ENCODE measurements at regions not wholly inside any gene's neighbourhood (a gene's known extent, or its start where the extent isn't known, plus 50 kb on each side); places are given as distances from the start of the nearest gene placed in this dataset.

- Mint-ChIP-seq H3K9me3 (ENCODE audit: unreplicated experiment) (no peaks in the 10 kb centered on the region), H3K27ac (ENCODE audit: unreplicated experiment) (no peak overlapping the region), H3K4me3 (ENCODE audit: unreplicated experiment) (no peak overlapping the region), H3K4me1 (ENCODE audit: unreplicated experiment) (no peaks in the 10 kb centered on the region), H3K36me3 (ENCODE audit: low read depth, unreplicated experiment) (peaks cover 4% of the 10 kb centered on the region), H3K27me3 (ENCODE audit: unreplicated experiment) (peaks cover 6% of the 10 kb centered on the region)
- TF ChIP-seq CTCF (IDR thresholded peaks at IDR 0.05; ENCODE audit: unreplicated experiment): no peak
- DNase-seq (ENCODE audit: low spot score): no peak
Measured at GRCh38 chr10:117601716-117602115, 59.2 kb downstream of the EMX2 start.

- Mint-ChIP-seq H3K4me1 (ENCODE audit: unreplicated experiment) (no peaks in the 10 kb centered on the region), H3K9me3 (ENCODE audit: unreplicated experiment) (no peaks in the 10 kb centered on the region), H3K27ac (ENCODE audit: unreplicated experiment) (no peak overlapping the region), H3K4me3 (ENCODE audit: unreplicated experiment) (no peak overlapping the region), H3K27me3 (ENCODE audit: unreplicated experiment) (peaks cover 6% of the 10 kb centered on the region), H3K36me3 (ENCODE audit: low read depth, unreplicated experiment) (peaks cover 4% of the 10 kb centered on the region)
- DNase-seq (ENCODE audit: low spot score): no peak
- TF ChIP-seq CTCF (IDR thresholded peaks at IDR 0.05; ENCODE audit: unreplicated experiment): no peak
Measured at GRCh38 chr10:117603081-117603480, 60.5 kb downstream of the EMX2 start.

- Mint-ChIP-seq H3K4me3 (ENCODE audit: unreplicated experiment) (no peak overlapping the region), H3K27me3 (ENCODE audit: unreplicated experiment) (peaks cover 6% of the 10 kb centered on the region), H3K36me3 (ENCODE audit: low read depth, unreplicated experiment) (peaks cover 4% of the 10 kb centered on the region), H3K9me3 (ENCODE audit: unreplicated experiment) (no peaks in the 10 kb centered on the region), H3K4me1 (ENCODE audit: unreplicated experiment) (no peaks in the 10 kb centered on the region), H3K27ac (ENCODE audit: unreplicated experiment) (no peak overlapping the region)
- DNase-seq (ENCODE audit: low spot score): no peak
- no peak for TF ChIP-seq CTCF (IDR thresholded peaks at IDR 0.05; ENCODE audit: unreplicated experiment)
Measured at GRCh38 chr10:117603726-117604125, 61.2 kb downstream of the EMX2 start.

GRCh38 chr10:117609095-117609795 lies 66.7 kb downstream of the EMX2 start:
- Mint-ChIP-seq H3K36me3 (ENCODE audit: low read depth, unreplicated experiment) (no peaks in the 10 kb centered on the region), H3K4me3 (ENCODE audit: unreplicated experiment) (no peak overlapping the region), H3K27me3 (ENCODE audit: unreplicated experiment) (peaks cover 4% of the 10 kb centered on the region), H3K27ac (ENCODE audit: unreplicated experiment) (no peak overlapping the region), H3K4me1 (ENCODE audit: unreplicated experiment) (no peaks in the 10 kb centered on the region), H3K9me3 (ENCODE audit: unreplicated experiment) (no peaks in the 10 kb centered on the region)
- no peak for DNase-seq (ENCODE audit: low spot score)
- no peak for TF ChIP-seq CTCF (IDR thresholded peaks at IDR 0.05; ENCODE audit: unreplicated experiment)

- no peaks in the 10 kb centered on the region for H3K4me1 Mint-ChIP-seq (ENCODE audit: unreplicated experiment)
- TF ChIP-seq CTCF (IDR thresholded peaks at IDR 0.05; ENCODE audit: unreplicated experiment): no peak
- no peak for DNase-seq (ENCODE audit: low spot score)
- H3K27me3 Mint-ChIP-seq (ENCODE audit: unreplicated experiment): peaks cover 4% of the 10 kb centered on the region
- no peak overlapping the region for H3K4me3 Mint-ChIP-seq (ENCODE audit: unreplicated experiment)
- no peaks in the 10 kb centered on the region for H3K9me3 Mint-ChIP-seq (ENCODE audit: unreplicated experiment)
- H3K36me3 Mint-ChIP-seq (ENCODE audit: low read depth, unreplicated experiment): no peaks in the 10 kb centered on the region
- no peak overlapping the region for H3K27ac Mint-ChIP-seq (ENCODE audit: unreplicated experiment)
Measured at GRCh38 chr10:117609796-117610170, 67.2 kb downstream of the EMX2 start.

All from endothelial cell (in vitro differentiated cells).